NCI-H2029 treated with DMSO at 0.1 percent for 48 hours (cell line): ENCODE measurements at regions not wholly inside any gene's neighbourhood (a gene's known extent, or its start where the extent isn't known, plus 50 kb on each side); places are given as distances from the start of the nearest gene placed in this dataset.
"Not testable (repeated sequence)": the region's sequence is repeated elsewhere in the genome, so short reads cannot be mapped to it uniquely, and the experiment has no call there.

Experiments used
- DNase-seq: peaks from one replicate; lab custom pipeline; 2025; lab: John Stamatoyannopoulos, UW

DNA sequence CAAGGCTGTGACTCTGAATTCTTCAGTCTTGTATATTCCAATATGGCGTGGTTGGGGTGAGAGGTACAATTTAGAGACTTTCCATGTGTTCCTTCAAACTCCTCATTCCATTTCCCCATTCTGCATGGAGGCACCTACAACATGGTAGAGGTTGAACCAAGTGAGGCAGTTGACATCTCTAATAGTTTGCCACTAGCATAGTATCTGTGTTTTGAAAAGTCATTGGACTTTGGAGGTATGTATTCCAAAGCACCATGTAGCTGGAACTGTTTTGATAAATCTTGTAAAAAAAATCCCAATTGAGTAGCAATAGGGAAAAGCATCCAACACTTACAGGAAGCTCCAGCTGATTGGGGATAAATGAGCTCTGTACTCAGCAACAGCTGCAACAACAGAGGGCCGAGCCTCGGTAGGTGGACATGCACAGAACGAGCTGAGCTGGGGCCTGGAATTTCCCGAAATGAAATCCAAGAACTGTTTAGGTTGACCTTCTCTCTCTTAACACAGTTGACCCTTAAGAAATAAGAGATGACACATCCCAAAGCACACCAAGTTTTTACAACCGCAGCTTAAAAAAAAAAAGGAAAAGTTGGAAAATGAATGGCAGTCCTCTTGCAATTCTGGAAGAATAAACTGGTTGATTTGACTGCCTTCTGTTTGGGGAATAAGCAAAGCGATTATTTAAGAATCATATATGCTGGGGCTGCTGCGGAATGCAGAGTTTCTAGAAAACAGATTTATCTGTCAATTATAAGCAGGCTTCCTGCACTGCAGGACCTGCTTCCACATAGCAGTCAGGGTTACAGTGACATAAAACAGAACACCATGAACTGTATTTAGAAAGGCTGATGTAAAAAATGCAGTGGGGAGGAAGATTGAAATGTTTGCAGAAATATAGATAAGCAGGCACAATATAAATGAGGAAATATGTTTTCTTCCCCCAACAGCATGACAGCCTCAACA, 194.6 kb upstream of the KRR1 start:
- DNase-seq, result no peak

DNA sequence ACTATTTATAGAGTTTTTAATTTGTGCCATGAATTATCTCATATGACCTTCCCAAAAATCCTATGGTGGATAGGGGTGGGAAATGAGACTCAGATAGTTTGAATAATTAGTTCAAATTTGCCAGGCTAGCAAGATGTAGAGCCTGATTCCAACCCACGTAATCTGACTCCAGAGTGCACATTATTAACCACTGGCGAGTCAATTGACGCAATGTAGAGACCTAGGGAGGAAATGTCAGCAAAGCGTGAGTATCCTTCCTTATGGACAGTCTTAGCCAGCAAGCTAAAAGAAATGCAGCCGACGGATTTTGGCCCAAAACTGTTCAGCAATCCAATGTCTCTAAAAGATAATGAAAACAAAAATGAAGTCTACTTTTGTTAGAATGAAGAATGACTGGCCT, 193.3 kb upstream of the KRR1 start:
- peak; percentile 56 for DNase-seq

DNA sequence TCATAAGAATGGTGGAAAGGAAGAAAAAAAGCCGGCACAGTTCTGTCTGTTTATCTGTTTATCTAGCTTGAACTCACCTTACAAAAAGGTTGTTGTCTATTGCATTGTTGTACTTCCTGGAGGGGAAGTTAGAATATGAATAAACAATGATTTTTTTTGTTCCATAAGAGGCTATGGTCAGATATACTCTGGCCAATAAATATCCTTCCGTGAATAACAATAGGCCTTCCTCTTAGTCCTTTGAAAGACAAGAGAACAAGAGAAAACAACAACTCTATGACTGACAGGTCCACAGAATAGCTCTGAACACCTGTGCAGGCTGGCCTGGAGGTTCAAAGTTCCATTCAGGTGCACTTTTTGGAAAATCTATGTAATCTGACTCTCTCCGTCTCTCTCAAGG, 192.8 kb upstream of the KRR1 start:
- DNase-seq, result peak; percentile 33

DNA sequence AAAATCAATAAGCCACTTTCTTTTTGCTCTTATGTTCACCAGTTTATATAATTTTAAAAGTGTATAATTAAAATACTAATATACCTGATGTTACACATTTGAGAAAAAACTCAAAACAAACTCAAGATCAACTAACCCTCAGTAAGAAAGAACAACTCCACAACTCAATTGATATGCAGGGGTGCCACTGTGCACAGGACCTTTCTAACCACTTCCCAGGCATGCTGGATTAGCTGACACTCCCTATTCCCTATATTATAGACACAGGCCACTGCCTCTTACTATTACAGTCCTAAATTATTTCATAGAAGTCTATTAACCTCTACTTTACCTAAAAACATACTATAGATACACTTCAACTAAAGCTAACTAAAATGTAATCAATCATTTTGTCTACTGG, 191.7 kb upstream of the KRR1 start:
- no peak for DNase-seq

DNA sequence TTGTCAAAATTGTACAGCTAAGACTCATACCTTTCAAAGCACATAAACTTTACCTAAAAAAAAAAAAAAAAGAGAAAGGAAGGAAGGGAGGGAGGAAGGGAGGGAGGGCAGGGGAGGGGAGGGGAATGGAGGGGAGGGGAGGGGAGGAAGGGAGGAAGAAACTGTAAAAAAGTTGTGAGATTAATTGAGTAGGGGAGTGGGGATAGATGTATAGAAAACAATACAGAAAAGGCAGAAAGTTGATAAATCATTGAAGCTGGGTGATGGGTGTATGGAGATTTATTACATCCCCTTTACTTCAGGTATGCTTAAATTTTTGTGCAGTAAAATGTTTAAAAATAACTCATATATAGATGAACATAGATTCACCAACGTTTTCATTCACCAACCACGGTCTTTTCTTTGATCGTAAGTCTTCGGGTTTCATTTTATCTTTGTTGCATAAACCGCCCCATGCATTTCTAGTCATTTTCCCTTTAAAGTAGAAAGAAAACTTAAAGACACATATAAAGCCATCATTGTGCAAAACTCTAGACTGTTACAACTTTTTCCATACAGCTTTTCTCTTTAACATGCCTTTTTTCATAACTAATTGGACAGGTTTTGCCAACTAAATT, 191.2 kb upstream of the KRR1 start:
- DNase-seq, result no peak

DNA sequence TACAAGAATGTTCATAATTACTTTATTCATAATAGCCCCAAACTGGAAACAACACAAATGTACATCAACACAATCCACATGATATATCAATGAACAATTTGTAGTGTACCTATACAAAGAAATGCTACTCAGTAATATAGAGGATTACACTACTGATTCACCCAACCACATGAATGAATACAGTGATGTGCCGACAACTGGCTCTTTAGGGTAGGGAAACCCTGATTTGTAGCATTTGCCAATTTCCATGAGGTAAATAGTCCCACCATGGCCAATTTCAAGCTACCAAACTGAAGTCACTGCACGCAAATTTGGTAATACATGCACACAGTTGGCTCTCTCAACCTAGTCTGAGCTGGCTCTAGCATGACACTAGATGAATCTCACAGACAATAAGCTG, 190.4 kb upstream of the KRR1 start:
- DNase-seq, result no peak

DNA sequence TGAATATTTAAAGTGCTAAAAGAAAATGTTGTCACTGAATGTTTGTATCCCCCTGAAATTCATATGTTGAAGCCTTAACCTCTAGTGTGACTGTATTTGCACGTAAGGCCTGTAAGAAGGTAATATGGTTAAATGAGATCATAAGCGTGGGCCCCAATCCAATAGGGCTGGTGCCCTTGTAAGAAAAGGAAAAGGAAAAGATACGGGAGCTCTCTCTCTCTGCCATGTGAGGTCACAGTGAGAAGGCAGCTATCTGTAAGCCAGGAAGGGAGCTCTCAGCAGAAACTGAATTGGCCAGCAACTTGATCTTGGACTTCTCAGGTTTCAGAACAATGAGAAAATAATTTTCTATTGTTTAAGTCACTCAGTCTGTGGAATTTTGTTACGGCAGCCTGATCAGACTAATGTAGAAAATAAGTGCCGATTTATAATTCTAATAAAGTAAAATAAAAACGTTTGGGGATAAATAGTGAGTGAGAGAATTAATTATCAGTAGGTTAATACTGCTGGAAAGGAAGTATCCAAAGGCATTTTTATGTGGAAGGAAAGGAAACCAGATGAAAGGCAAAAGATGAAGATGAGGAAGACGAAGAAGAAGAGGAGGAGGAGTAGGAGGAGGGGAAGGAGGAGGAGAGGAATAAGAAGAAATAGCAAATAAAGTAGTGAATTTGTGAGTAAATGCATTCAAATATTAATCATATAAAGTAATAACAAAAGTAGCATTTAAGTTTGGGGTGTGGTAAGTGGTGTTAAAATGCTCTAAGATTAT, 188.5 kb upstream of the KRR1 start:
- peak; percentile 64 for DNase-seq

DNA sequence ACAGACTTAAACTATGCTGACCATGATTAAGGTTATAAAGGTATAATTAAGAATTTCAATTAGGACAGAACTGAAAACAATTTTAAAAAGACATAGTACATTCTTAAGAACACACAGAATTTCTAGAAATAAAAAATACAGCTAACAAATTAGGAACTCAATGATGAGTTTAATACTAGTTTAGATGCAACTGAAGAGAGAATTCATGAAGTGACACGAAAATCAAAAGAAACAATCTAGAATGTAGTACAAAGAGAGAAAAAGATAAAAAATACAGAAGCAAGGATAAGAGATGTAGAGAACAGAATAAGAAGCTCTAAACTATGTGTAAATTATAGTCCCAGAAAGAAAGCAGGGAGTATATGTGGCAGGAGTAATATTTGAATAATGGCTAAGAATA, 187.8 kb upstream of the KRR1 start:
- no peak for DNase-seq

DNA sequence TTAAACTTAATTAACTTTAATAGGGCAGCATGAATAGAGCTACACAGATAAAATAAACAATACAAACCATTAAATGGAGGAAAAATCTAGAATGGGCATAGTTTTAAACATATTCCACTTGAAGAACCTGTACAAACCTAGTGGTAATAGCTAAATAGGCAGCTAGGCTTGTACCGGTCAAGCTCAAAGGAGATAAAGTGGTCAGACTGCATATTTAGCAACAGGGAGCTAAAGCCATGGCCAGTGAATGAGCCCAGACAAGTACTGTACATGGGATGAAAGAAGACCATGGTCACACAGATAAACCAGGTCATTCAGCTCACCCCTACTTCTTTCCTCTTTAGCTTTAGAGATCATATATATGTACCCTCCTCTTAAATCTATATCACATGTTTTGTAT, 186.6 kb upstream of the KRR1 start:
- no peak for DNase-seq

DNA sequence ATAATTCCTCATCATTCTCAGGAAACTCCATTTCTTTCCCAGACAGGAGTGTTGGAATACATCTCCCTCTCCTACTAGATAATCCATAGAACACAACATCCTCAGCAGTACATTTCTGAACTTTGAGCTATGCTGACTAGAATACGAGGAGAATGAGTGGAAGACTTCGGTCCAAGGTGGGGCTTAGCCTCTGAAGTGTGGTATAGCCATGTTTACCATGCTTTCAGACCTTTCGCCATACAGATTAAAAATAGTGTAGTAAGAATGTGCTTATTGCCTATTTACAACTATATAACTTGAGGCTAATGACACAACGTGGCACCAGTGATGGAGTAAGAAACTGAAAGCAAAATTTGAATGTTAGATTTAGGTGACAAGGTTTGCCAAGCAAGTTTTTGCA, 184.5 kb upstream of the KRR1 start:
- no peak for DNase-seq

DNA sequence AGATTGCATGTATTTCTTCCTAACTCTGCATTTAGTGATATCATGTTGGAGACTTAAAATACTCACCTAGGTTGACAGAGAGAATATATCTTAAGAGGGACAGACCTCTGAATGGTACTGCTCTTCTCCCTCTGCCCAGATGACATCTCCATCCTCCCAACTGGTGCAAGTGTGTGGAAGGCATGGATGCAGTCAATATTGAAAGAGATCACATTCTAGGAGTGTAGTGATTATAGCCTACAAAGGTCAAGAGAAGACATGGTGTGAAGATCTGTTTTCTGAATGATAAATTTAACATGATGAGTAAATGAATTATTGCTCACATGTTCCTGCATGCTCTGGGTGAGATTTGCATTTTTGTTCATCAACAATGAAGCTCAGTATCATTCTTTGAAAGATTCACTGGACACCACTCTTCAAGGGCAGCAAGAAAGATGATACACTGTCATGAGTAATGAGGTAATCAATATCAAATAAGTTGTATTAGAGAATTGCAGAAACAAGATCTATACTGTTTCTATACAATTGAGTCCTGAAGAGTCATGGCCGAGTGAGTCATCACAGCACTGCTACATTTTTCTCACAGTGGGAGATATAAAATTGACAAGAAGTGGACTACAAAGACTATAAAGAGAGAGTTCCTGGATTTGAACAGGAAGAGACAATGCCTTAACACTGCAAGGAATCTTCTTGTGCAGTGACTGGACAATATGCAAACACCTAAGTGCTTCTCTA, 183.3 kb upstream of the KRR1 start:
- DNase-seq, result no peak

DNA sequence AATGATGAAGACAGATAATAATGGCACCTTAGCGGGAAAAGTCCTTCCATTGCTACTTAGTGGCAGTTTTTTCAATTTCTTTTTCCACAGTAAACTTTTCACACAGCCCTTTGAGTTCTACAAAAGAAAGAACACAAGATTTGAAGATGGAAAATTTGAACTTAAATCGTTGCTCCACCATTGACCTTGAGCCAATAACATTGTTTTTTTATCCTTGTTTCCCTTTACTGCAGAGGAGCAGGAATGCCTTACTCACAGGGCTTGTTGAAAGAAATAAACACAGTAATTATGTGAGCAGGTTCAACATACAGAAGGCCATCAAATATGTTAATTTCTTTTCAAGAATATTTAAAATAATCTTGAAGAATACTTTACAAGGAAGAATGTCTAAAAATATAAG, 181.5 kb upstream of the KRR1 start:
- no peak for DNase-seq

DNA sequence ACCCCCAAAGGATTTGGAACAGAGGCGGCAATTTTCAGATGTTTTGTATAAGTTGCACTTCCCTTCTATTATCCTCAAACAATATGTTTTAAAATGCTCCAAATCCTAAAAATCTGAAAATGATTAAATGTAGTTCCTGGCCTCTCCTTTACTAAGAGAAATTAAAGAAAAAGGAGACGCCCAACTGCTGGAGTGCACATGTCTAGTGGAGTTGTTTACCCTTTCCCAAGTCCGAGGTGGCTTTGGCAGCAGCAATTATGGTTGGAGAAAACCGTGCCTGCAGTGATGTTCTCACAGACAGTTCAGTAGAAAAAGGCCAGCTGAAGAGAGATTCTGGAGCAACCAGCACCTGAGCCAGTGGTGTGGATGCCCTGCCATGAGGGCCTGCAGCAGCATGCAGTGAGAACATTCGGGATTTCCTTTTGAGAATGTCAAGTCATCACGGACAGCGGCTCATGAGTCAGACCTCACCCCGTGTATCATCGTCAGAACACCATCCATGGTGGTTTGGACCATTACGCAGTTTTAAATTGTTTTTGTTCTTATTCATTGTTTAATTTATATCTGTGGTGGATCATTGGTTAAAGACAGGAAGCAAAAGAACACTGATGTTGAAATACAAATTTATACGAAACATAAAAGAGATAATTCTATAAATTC, 179.0 kb upstream of the KRR1 start:
- DNase-seq, result no peak

DNA sequence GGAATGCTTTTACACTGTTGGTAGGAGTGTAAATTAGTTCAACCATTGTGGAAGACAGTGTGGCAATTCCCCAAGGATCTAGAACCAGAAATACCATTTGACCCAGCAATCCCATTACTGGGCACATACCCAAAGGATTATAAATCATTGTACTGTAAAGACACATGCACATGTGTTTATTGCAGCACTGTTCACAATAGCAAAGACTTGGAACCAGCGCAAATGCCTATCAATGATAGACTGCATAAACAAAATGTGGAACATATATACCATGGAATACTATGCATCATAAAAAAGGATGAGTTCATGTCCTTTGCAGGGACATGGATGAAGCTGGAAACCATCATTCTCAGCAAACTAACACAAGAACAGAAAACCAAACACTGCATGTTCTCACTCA, 174.8 kb upstream of the KRR1 start:
- DNase-seq, result not testable (repeated sequence)

DNA sequence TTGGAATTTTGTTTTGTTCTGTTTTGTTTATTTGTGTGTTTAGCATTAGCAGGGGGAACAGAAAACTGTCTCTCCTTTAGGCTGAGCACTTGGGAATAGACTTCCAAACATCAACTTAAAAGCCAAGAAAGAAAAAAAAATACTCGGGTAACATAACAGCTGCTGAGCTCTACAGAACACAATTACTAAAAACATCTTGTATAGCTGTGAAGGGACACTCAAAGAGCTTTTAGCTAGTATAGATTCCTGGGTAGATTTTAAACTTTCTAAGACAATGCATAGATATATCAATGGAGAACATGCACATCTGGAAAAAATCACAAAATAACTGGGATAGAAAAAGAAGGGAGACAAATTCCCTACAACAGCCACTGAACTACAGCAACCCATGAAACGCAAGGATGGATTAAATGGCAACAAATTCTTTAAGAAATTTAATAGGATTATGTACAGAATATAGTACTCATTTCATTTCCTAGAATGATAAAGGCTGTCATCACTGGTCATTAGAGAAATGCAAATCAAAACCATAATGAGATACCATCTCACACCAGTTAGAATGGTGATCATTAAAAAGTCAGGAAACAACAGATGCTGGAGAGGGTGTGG, 174.3 kb upstream of the KRR1 start:
- no peak for DNase-seq

DNA sequence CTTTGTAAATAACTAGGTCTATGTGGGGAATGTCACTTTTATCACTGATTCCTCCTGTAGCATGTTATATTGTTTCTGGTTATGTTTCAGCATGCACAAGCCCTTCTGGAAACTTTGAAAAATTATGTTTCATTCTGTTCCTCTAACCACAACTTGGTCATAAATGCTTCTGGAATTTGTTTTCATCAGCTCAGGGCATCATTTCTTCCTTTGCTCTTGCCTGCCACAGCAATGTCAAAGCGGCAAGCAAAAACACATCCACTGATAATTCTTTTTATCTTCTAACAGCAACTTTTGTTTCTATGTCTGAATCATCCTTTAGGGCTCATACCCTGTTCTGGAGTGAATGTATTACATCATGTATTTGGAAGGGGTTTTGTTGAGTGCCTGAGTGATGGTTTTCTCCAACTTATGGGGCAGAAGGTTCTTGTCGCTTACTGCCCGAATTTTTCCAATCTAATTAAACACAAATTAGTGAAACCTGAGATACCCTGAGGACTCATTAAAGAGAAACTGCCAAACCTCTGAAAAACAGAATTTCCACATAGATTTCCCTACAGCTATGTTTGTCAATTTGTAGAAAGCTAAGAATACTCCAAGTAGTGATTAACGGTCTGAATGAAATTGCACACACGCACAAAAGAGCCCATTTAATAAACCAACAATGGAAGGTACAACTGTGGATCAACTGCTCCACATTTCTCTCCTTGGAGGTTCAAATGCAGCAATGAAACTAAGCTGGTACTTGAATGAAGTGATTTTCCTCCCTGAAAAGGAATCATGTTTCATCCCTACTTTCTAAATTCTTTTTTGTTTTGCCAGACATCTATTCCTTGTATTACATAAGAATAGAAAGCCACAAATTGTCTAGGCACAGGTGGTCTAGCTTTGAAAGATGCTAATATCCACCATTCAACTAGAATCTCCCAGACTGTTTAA, 173.5 kb upstream of the KRR1 start:
- DNase-seq, result no peak

DNA sequence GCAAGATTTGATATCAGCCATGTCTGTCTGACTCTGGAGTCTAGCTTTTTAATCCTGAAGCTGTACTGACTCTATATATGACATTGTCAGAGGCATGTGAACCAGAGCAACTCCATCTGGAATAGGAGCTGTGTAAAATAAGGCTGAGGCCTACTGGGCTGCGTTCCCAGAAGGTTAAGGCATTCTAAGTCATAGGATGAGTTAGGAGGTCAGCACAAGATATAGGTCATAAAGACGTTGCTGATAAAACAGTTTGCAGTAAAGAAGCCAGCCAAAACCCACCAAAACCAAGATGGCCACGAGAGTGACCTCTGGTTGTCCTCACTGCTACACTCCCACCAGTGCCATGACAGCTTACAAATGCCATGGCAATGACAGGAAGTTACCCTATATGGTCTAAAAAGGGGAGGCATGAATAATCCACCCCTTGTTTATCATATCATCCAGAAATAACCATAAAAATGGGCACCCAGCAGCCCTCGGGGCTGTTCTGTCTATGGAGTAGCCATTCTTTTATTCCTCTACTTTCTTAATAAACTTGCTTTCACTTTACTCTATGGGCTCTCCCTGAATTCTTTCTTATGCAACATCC, 172.7 kb upstream of the KRR1 start:
- DNase-seq, result not testable (repeated sequence)

DNA sequence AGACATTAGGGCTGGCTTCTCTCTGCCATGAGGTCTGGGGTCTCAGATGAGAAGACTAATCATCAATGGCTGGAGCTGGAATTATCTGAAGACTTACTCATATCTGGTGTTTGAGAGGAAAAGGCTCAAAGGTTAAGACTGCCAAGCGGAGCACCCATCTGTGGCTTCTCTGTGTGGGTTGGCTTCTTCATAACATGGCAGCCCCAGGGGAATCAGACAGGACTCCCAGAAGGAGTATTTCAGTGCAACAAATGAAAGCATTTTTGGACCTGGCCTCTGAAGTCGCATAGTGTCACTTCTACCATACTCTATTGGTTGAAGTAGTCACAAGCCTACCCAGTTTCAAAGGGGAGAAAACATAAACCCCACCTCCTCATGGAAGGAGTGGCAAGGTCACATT, 171.8 kb upstream of the KRR1 start:
- no peak for DNase-seq

DNA sequence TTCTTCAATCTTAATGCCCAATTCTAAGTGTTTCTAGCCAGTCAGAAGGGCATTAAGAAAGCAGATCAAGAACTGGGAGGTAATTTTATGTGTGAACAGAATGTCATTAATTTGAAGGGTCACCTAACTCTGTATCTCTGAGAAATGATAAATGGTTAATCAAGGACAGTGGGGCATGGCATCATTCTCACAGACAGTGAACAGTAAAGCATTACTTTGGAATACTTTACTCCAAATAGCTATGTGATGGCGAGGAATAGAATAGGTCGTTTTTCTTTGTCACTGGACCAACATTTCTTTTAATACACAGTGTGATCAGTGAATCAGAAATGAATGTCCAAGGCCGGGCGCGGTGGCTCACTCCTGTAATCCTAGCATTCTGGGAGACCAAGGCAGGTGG, 166.1 kb upstream of the KRR1 start:
- DNase-seq, result no peak

DNA sequence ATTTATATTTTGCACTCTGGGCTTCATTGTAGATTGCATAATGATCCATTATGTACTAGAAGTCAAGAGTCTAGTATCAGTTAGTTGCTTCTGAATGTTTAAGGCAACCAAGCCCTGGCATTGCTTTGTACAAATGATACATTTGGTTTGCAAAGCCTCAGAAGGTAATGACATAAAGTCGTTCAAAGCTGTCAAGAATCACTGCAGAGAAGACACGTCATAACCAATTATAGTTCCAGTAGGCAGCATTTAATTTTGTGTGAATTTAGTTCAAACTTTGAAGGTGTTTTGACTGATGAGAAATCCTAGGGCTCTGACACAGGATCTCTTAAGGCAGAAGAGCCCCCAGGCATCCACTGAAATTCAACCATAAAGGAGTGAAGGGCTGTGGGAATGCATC, 163.0 kb upstream of the KRR1 start:
- DNase-seq, result no peak
